Sigmoid colon (tissue), 3 donors: ENCODE measurements at regions not wholly inside any gene's neighbourhood (a gene's known extent, or its start where the extent isn't known, plus 50 kb on each side); places are given as distances from the start of the nearest gene placed in this dataset.

Experiments
- POLR2A ChIP-seq, 2 donors: fragments of 450-650 bp; IDR thresholded peaks; one replicate each; pipeline ENCODE4 v1.6.1; 2016; ENCODE audit warnings: antibody characterized with exemption in 2 of 2, mild to moderate bottlenecking in 2 of 2, moderate library complexity in 2 of 2
- TF ChIP-seq, protein P1 (sequence below), 4 experiments: fragments of 450-650 bp in 3 of 4; fragments of 200-600 bp in 1 of 4; IDR thresholded peaks; one replicate each; pipeline ENCODE4 v1.5.1; 2016 to 2019; ENCODE audit warnings: antibody characterized with exemption in 4 of 4, mild to moderate bottlenecking in 3 of 4, moderate library complexity in 2 of 4

DNA sequence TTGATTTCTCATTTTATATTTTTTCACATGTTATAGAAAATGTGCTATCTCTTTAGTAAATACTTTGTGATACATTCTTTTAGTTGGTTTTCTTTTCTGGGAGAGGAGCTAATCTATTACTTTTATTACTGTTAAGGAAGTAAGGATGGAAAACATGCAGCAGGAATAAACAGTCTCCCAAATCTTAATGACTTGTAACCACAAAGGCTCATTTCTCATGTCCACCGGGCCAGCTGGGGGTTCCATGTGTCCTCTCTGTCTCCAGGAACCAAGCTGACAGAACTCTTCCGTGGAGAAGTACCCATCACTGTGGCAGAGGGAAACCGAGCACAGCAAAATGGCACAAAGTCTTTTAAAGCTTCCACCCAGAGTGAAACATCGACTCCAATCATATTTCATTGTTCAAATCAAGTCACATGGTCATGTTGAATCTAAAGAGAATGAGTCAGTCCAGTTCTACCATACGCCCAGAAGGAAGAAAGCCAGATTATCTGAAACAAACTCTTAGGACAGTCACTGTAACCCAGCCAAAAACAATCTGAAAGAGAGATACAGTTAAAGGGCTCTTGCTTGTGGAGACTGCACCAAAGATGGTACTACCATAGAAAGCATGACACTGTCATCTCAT is 97.1 kb upstream of the CDH6 start:
- TF ChIP-seq, protein P1, sequence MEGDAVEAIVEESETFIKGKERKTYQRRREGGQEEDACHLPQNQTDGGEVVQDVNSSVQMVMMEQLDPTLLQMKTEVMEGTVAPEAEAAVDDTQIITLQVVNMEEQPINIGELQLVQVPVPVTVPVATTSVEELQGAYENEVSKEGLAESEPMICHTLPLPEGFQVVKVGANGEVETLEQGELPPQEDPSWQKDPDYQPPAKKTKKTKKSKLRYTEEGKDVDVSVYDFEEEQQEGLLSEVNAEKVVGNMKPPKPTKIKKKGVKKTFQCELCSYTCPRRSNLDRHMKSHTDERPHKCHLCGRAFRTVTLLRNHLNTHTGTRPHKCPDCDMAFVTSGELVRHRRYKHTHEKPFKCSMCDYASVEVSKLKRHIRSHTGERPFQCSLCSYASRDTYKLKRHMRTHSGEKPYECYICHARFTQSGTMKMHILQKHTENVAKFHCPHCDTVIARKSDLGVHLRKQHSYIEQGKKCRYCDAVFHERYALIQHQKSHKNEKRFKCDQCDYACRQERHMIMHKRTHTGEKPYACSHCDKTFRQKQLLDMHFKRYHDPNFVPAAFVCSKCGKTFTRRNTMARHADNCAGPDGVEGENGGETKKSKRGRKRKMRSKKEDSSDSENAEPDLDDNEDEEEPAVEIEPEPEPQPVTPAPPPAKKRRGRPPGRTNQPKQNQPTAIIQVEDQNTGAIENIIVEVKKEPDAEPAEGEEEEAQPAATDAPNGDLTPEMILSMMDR (IDR thresholded peaks at IDR 0.05) = no peak
- no peak for TF ChIP-seq POLR2A (IDR thresholded peaks at IDR 0.05)
